Liver (tissue), 8 donors: ENCODE measurements at regions not wholly inside any gene's neighbourhood (a gene's known extent, or its start where the extent isn't known, plus 50 kb on each side); places are given as distances from the start of the nearest gene placed in this dataset.

Source experiments
- DNase-seq: peaks from one replicate; pipeline ENCODE4 v3.0.0-alpha.2; 2017; ENCODE audit warnings: low spot score
- H3K27ac ChIP-seq, 2 donors: one replicate each; pipeline ENCODE4 v1.7.0; 2013; ENCODE audit warnings: inconsistent platforms in 2 of 2, low read length in 2 of 2, control low read depth in 1 of 2, low read depth in 1 of 2, mild to moderate bottlenecking in 1 of 2
- H3K27me3 ChIP-seq, 4 donors: one replicate each; pipeline versions ENCODE4 v1.6.1 to v1.7.0; 2013; ENCODE audit warnings: low read length in 3 of 4, inconsistent platforms in 1 of 4, mild to moderate bottlenecking in 1 of 4, moderate library complexity in 1 of 4; ENCODE audit not compliant: control insufficient read depth in 4 of 4, insufficient read depth in 4 of 4
- H3K36me3 ChIP-seq, 4 donors: one replicate each; pipeline versions ENCODE4 v1.6.1 to v1.7.0; 2013; ENCODE audit warnings: low read length in 3 of 4, mild to moderate bottlenecking in 3 of 4, low read depth in 1 of 4, moderate library complexity in 1 of 4; ENCODE audit not compliant: control insufficient read depth in 4 of 4, insufficient read depth in 3 of 4
- H3K4me1 ChIP-seq, 4 donors: one replicate each; pipeline versions ENCODE4 v1.6.1 to v1.7.0; 2013; ENCODE audit warnings: low read length in 3 of 4, mild to moderate bottlenecking in 3 of 4, moderate library complexity in 1 of 4; ENCODE audit not compliant: control insufficient read depth in 4 of 4, insufficient read depth in 4 of 4
- H3K4me3 ChIP-seq, 3 donors: one replicate each; pipeline versions ENCODE4 v1.6.1 to v1.7.0; 2013; ENCODE audit warnings: low read length in 3 of 3, control low read depth in 1 of 3, low read depth in 1 of 3, mild to moderate bottlenecking in 1 of 3
- H3K9ac ChIP-seq, 2 donors: one replicate each; pipeline ENCODE4 v1.7.0; 2013; ENCODE audit warnings: low read length in 2 of 2, mild to moderate bottlenecking in 2 of 2, moderate library complexity in 2 of 2, control low read depth in 1 of 2, low read depth in 1 of 2
- H3K9me3 ChIP-seq, 4 donors: one replicate each; pipeline versions ENCODE4 v1.6.1 to v1.7.0; 2013; ENCODE audit warnings: low read length in 3 of 4; ENCODE audit not compliant: control insufficient read depth in 4 of 4
- EGR1 ChIP-seq, 2 donors: IDR thresholded peaks; 2 replicates each; pipeline ENCODE4 v1.6.1; 2016 to 2018; ENCODE audit warnings: antibody characterized with exemption in 2 of 2, low read depth in 2 of 2
- FOXA1 ChIP-seq: IDR thresholded peaks from 2 replicates; pipeline ENCODE4 v1.6.1; 2016; ENCODE audit warnings: antibody characterized with exemption
- FOXA2 ChIP-seq: IDR thresholded peaks from 2 replicates; pipeline ENCODE4 v1.6.1; 2016; ENCODE audit warnings: antibody characterized with exemption
- GABPA ChIP-seq, 2 donors: IDR thresholded peaks in 1 of 2; conservative IDR thresholded peaks in 1 of 2; 2 replicates each; pipeline ENCODE4 v1.6.1; 2016; ENCODE audit warnings: antibody characterized with exemption in 2 of 2, mild to moderate bottlenecking in 1 of 2, moderate library complexity in 1 of 2
- HNF4A ChIP-seq, 2 donors: conservative IDR thresholded peaks; 2 replicates each; pipeline ENCODE4 v1.6.1; 2016; ENCODE audit warnings: antibody characterized with exemption in 2 of 2, mild to moderate bottlenecking in 2 of 2
- JUND ChIP-seq, 2 donors: IDR thresholded peaks; 2 replicates each; pipeline ENCODE4 v1.6.1; 2016; ENCODE audit warnings: antibody characterized with exemption in 2 of 2
- NR2F2 ChIP-seq: IDR thresholded peaks from 2 replicates; pipeline ENCODE4 v1.6.1; 2016; ENCODE audit warnings: antibody characterized with exemption
- RAD21 ChIP-seq, 2 donors: IDR thresholded peaks; 2 replicates each; pipeline ENCODE4 v1.6.1; 2016; ENCODE audit warnings: antibody characterized with exemption in 2 of 2, mild to moderate bottlenecking in 2 of 2
- RXRA ChIP-seq, 2 donors: IDR thresholded peaks; 2 replicates each; pipeline ENCODE4 v1.6.1; 2017 to 2018; ENCODE audit warnings: antibody characterized with exemption in 2 of 2, mild to moderate bottlenecking in 1 of 2
- SP1 ChIP-seq: IDR thresholded peaks from 2 replicates; pipeline ENCODE4 v1.6.1; 2018; ENCODE audit warnings: antibody characterized with exemption, mild to moderate bottlenecking
- TAF1 ChIP-seq: conservative IDR thresholded peaks from 2 replicates; pipeline ENCODE4 v1.6.1; 2016; ENCODE audit warnings: antibody characterized with exemption, mild to moderate bottlenecking
- YY1 ChIP-seq: IDR thresholded peaks from 2 replicates; pipeline ENCODE4 v1.6.1; 2016; ENCODE audit warnings: antibody characterized with exemption, mild to moderate bottlenecking
- WGBS: extraction: QIAGEN DNeasy Blood & Tissue Kit; methylation state at CpG from one replicate; pipeline ENCODE4 v1.1.7; 2013; 5-methylcytosine and 5-hydroxymethylcytosine counted together
- TF ChIP-seq, protein P1 (sequence below): IDR thresholded peaks from 2 replicates; pipeline ENCODE4 v1.6.1; 2016; ENCODE audit warnings: antibody characterized with exemption, mild to moderate bottlenecking
- TF ChIP-seq, protein P2 (sequence below): IDR thresholded peaks from 2 replicates; pipeline ENCODE4 v1.6.1; 2016; ENCODE audit warnings: antibody characterized with exemption
- TF ChIP-seq, protein P3 (sequence below): IDR thresholded peaks from 2 replicates; pipeline ENCODE4 v1.6.1; 2016; ENCODE audit warnings: antibody characterized with exemption
- TF ChIP-seq, protein P4 (sequence below): fragments of 150-350 bp; IDR thresholded peaks from 2 replicates; pipeline ENCODE4 v1.5.1; 2017; ENCODE audit warnings: improper control_type of control experiment, low read depth, low read length; ENCODE audit not compliant: missing input control
- donor health status: healthy.
- donor health status: healthy.
- donor health status: healthy.
- donor health status: healthy.
- donor health status: healthy.

DNA sequence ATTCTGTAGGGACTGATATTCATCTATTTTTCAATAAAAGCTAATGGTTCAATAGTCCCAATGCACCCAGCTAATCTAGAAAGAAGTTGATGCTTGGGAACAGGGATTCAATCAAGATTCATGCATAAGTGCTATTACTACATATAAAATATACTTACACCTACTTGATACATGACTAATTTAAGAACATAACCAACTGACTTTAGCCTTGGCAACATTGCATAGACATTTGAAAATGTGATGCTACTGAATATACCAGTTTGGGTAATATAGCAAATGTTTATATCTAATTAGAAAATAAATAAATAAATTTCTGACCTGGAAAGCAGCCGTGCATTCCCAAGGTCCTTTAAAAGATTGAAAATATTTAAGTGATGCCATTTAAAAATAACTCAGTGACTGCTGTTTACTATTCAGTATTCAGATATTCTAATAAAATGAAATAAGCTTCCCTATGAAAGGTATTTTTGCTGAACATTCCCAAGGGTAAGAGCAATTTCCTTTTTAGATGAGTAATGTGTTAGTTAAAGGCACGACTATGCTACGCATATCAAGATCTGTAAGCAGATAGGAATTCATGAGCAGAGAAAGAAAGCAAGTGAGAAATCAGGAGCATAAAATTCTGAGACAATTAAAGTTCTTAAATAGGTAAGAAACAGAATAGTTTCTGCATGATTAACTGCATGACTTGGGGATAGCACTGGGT is 160.6 kb upstream of the SYT1 start:
- Histone ChIP-seq H3K4me1 (no peaks in the 10 kb centered on the region), H3K27me3 (no peaks in the 10 kb centered on the region), H3K27ac (no peak overlapping the region), H3K9me3 (no peaks in the 10 kb centered on the region), H3K9ac (no peak overlapping the region), H3K4me3 (no peak overlapping the region), H3K36me3 (no peaks in the 10 kb centered on the region)
- WGBS, result 69% methylated on average over 3 of the region's 3 CpGs
- DNase-seq, result no peak
- TF ChIP-seq SP1 (no peak), JUND (IDR thresholded peaks at IDR 0.05) (no peak), RXRA (IDR thresholded peaks at IDR 0.05) (no peak), RAD21 (IDR thresholded peaks at IDR 0.05) (no peak), GABPA (IDR thresholded peaks at IDR 0.05 in 1 of 2, conservative IDR thresholded peaks at IDR 0.05 in 1 of 2) (no peak), YY1 (no peak)
- TF ChIP-seq, protein P1, sequence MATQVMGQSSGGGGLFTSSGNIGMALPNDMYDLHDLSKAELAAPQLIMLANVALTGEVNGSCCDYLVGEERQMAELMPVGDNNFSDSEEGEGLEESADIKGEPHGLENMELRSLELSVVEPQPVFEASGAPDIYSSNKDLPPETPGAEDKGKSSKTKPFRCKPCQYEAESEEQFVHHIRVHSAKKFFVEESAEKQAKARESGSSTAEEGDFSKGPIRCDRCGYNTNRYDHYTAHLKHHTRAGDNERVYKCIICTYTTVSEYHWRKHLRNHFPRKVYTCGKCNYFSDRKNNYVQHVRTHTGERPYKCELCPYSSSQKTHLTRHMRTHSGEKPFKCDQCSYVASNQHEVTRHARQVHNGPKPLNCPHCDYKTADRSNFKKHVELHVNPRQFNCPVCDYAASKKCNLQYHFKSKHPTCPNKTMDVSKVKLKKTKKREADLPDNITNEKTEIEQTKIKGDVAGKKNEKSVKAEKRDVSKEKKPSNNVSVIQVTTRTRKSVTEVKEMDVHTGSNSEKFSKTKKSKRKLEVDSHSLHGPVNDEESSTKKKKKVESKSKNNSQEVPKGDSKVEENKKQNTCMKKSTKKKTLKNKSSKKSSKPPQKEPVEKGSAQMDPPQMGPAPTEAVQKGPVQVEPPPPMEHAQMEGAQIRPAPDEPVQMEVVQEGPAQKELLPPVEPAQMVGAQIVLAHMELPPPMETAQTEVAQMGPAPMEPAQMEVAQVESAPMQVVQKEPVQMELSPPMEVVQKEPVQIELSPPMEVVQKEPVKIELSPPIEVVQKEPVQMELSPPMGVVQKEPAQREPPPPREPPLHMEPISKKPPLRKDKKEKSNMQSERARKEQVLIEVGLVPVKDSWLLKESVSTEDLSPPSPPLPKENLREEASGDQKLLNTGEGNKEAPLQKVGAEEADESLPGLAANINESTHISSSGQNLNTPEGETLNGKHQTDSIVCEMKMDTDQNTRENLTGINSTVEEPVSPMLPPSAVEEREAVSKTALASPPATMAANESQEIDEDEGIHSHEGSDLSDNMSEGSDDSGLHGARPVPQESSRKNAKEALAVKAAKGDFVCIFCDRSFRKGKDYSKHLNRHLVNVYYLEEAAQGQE, result no peak
- TF ChIP-seq, protein P2, sequence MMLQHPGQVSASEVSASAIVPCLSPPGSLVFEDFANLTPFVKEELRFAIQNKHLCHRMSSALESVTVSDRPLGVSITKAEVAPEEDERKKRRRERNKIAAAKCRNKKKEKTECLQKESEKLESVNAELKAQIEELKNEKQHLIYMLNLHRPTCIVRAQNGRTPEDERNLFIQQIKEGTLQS, result no peak
- TF ChIP-seq, protein P3, sequence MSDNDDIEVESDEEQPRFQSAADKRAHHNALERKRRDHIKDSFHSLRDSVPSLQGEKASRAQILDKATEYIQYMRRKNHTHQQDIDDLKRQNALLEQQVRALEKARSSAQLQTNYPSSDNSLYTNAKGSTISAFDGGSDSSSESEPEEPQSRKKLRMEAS, result no peak

DNA sequence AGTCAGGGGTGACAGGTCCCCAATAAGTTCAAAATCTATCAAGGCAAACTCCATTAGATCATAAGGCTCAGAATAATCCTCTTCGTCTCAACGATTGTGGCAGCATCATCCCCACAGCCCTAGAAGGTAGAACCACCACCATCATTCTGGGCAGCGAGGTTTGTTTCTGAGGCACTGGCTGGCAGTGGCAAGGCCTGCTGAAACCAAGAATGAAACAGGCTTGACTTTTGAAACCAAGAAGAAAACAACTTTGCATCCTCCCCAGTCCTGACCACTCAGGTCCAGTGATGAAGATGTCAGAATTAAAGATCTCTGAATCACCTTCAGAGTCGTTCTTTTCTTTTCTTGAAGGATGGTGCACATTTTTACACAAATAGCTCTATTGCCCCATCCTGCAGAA is 152.6 kb upstream of the SYT1 start:
- no peak overlapping the region for H3K4me3 ChIP-seq
- no peaks in the 10 kb centered on the region for H3K27me3 ChIP-seq
- no peak for DNase-seq
- WGBS, result 85% methylated on average over 4 of the region's 4 CpGs
- TF ChIP-seq FOXA2 (no peak), FOXA1 (no peak), HNF4A (conservative IDR thresholded peaks at IDR 0.05) (no peak), TAF1 (no peak), JUND (IDR thresholded peaks at IDR 0.05) (no peak), YY1 (no peak), EGR1 (IDR thresholded peaks at IDR 0.05; ENCODE audit: low read depth in 2 of 2) (no peak), NR2F2 (no peak), SP1 (no peak)
- TF ChIP-seq, protein P4, sequence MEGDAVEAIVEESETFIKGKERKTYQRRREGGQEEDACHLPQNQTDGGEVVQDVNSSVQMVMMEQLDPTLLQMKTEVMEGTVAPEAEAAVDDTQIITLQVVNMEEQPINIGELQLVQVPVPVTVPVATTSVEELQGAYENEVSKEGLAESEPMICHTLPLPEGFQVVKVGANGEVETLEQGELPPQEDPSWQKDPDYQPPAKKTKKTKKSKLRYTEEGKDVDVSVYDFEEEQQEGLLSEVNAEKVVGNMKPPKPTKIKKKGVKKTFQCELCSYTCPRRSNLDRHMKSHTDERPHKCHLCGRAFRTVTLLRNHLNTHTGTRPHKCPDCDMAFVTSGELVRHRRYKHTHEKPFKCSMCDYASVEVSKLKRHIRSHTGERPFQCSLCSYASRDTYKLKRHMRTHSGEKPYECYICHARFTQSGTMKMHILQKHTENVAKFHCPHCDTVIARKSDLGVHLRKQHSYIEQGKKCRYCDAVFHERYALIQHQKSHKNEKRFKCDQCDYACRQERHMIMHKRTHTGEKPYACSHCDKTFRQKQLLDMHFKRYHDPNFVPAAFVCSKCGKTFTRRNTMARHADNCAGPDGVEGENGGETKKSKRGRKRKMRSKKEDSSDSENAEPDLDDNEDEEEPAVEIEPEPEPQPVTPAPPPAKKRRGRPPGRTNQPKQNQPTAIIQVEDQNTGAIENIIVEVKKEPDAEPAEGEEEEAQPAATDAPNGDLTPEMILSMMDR, result no peak
- TF ChIP-seq, protein P2, result no peak
- no peaks in the 10 kb centered on the region for H3K36me3 ChIP-seq
- no peaks in the 10 kb centered on the region for H3K9me3 ChIP-seq
- no peaks in the 10 kb centered on the region for H3K4me1 ChIP-seq
- H3K27ac ChIP-seq, result no peak overlapping the region
- H3K9ac ChIP-seq, result no peak overlapping the region
